LHCN-M2 (cell line): ENCODE measurements at regions not wholly inside any gene's neighbourhood (a gene's known extent, or its start where the extent isn't known, plus 50 kb on each side); places are given as distances from the start of the nearest gene placed in this dataset.
"Not testable (repeated sequence)": the region's sequence is repeated elsewhere in the genome, so short reads cannot be mapped to it uniquely, and the experiment has no call there.

Experiments
- DNase-seq: peaks from one replicate; pipeline ENCODE4 v3.0.0-alpha.2; 2012; ENCODE audit warnings: low read depth

GRCh38 chr1:37317870-37318467, 156.4 kb upstream of the ZC3H12A start:
- DNase-seq: no peak

DNA sequence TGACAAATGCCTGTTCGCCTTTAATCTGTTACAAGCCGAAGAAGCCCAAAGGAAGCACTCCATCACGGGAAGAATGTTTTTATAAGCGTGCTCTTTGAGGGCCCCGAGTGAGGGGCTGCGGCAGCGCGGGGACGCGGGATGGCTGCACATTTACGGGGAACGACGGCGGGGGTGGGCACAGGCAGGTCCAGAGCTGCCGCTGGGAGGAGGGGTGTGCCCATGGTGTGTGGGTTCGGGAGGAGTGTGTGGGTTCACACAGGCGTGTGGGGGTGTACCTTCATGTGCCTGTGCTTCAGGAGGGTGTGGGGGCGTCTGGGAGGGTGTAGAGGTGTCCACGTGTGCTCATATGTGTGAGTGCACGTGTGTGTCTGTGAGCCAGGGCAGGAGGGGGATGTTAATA, 155.9 kb upstream of the ZC3H12A start:
- DNase-seq: no peak

DNA sequence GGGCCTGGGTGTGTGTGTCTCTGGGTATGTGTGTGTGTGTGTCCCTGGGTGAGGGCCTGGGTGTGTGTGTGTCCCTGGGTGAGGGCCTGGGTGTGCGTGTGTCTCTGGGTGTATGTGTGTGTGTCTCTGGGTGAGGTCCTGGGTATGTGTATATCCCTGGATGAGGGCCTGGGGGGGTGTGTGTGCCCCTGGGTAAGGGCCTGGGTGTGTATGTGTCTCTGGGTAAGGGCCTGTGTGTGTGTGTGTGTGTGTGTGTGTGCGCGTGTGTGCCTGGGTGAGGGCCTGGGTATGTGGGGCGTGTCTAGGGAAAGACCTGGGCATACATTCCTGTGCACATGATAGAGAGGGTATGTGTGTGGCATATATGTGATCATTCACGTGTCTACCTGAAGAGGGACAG, 155.1 kb upstream of the ZC3H12A start:
- no peak for DNase-seq

- DNase-seq: peak; percentile 4
These were observed 150.6 kb upstream of the ZC3H12A start for GRCh38 chr1:37323486-37324377.

DNA sequence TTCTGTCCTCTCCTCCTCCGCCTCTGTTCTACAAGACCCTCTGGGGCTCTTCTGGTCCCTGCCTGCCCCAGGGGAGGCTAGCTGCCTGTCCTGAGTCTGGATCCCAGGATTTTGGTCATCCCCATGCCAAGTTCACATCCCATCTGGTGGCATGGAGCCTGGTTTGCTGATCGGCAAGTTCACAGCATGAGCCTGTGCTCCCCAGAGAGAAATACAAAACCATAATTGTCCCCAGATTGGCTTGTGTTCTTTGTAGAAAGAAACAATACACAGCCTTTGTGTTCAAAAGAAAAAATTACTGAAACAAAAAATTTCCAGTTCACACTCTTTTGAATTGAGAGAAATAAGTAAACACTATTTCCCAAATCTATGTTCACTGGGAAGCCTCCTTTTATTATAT, 149.4 kb upstream of the ZC3H12A start:
- no peak for DNase-seq

DNA sequence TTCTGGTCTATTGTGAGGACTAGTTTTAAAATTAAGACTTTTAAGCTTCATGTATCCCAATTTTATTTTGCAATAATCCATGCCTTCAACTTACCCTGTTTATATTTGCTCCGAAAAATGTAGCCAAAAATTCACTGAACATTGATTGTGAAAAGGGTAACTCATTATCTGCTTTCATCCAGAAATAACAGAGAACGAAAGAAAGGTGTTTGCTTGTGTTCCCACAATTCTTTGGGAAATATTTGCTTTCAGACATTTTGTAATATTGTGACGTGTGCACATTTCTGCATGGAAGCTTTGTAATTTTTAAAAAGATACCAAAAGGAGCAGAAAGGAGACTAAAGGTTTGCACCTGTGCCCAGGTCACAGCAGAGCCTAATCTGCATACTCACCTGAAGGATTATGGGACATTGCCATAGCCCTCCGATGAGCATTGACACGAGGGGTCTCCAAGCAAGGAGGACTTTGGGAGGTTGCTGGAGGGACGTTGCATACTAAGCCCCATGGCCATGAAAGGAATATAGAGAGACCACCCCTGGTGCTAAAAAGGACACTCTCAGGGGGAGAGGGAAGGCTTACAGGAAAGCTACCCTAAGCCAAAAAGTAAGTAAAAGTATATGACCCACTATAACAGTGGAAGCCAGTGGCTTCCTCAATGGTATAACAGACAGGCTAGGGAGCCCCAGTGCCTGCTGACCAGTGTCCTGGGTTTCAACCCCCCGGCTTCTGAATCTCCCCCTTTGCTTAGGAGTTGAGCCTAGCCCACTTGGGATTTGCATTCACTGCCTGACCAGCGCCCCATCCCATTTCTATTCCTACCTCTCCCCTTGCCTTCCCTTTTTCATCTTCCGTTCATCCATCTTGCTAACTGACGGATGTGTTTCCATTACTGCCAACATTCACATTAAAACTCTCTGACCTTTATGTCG, 148.6 kb upstream of the ZC3H12A start:
- no peak for DNase-seq

DNA sequence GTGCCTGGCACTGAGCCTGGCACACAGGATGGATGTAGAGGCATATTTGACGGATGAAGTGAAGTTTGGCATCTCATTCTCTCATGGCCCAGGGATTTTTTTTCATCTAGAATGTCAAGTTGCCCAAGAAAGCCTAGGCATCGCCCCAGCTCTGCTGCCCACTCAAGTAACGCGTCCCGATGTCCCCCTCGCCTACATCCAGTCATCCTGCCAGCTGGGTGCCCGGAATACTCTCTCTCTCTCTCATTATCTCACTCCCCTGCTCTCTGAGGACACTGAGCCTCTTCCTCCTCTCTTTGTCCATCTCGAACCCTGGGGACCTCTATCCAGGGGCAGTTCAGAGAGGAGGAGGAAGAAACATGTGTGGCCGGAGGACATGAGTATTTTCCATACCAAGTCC, 142.3 kb upstream of the ZC3H12A start:
- no peak for DNase-seq

DNA sequence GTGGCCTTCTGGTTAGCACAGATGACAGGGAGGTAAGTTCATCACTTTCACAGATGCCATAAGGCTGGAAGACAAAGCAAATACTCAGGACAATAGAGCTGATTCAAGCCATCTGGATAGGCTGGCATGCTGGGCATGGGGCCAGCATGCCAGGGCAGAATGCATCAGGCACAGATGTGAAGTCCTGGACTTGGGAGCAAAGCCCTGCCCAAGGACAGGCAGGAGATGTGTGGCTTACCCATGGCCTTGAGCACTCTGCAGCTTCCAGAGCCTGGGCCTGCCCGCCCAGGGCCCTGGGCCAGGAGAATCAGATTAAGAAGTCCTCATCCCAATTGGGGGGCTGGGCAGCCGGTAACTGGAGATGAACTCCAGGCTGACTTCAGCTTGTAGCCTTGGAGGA, 135.7 kb upstream of the ZC3H12A start:
- DNase-seq: no peak

- DNase-seq: no peak
These were observed 131.6 kb upstream of the ZC3H12A start for GRCh38 chr1:37342736-37343135.

GRCh38 chr1:37347104-37347649, 127.2 kb upstream of the ZC3H12A start:
- no peak for DNase-seq

DNA sequence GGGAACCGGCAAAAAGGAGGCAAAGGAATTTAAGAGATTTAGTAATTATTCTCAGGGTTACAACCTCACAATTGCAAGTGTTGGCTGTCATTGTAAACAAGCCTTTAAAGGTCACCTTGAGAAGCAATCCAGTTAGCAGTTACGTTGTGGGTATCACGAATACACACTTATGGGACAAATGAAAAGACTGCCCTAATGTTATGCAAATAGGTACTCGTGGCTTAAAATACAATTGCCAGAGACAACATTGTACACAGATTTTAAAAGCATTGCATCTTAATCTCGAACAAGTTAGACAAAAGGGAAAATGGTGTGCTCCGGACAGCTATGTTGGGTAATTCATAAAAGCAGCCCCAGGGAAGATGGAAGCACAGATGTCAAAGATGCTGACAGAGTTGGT, 120.5 kb upstream of the ZC3H12A start:
- DNase-seq: no peak

DNA sequence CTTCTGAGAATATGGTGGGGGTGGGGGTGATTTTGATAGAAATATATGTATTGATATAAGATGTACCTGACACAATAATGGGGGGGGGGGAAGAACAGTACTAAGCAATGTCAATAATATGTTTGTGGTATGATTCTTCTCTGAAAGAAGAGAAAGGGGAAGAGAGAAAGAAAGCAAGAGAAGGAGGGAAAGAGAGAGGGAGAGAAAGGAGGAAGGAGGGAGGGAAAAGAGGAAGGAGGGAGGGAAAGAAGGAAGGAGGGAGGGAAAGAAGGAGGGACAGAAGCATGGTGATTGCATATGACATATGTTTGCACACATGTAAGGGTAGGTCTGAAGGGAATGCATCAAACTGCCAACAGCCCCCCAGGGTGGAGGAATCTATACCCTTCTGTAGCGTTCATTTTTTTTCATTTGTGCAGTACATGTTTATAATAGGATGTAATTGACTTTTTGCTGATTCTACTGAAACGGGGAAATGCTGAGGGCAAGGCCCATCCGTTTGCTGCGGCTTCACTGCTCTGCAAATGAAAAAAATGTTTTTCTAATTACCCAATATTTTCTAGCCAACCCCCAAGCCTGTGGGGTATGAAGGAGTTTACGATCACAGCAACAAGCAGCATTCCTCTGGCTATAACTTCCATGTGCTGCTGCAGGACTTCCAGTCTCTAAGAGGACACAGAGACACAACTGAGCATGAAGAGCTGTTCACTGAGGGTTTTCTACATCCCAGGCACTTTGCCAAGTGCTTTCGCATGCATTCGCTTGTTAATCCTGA, 119.3 kb upstream of the ZC3H12A start:
- DNase-seq: no peak

- DNase-seq: no peak
These were observed 115.4 kb upstream of the ZC3H12A start for GRCh38 chr1:37358992-37359391.

DNA sequence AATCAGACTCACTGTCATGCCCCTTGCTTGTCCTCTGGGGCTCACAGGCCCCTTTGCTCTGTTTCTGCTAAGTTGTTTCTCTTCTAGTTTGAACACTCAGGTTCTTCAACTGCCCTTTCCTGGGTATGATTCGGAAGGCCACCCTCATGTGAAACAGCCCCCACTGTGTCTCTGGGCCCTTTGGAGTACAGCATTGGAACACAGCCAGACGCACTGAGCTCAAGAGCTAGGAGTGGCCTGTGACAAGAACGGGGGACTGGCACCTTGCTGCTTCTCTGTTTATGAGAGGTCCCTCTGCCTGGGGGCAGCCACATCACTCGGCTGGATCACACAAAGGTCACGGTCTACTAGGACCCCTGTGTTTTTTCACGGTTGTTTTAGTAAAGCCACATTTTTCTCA, 114.4 kb upstream of the ZC3H12A start:
- DNase-seq: no peak

GRCh38 chr1:37362594-37363385, 111.6 kb upstream of the ZC3H12A start:
- DNase-seq: no peak

DNA sequence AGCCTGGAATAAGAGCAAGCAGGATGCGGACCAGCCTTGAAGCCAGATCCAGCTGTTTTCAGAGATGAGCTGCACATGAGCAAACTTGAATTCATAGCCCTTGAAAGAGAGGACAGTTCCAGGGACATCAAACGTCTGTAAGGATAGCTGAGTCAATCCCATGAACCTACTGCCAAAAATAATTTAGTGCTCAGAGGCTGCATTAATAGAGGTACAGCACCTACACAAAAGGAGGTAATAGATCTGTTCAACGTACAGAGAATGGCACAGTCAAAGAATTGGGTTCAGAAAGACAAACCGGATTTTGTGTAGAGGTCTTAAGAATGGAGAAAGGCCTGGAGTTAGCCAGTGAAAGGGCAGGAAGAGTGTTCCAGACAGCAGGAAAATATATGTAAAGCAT, 110.8 kb upstream of the ZC3H12A start:
- no peak for DNase-seq

DNA sequence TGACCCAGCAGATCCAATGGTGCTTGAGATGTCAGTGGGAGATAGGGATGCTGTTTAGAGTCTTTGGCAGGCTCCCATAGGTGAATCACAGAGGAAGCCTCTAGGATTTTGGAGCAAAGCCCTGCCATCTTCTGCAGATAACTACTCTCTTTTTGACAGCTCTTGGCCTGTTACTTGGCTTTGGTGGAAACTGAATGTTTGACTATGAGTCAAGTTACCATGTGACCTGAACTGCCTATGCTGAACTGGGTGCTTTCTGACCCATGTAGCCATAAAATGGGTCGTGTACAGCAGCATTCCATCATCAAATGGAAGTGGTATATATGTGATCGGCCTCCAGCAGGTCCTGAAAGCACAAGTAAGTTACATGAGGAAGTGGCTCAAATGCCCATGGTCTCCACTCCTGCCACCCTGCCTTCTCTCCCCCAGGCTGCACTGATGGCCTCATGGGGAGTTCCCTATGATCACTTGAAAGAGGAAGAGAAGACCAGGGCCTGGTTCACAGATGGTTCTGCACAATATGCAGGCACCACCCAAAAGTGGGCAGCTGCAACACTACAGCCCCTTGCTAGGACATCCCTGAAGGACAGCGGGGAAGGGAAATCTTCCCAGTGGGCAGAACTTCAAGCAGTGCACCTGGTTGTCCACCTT, 105.6 kb upstream of the ZC3H12A start:
- DNase-seq: not testable (repeated sequence)

GRCh38 chr1:37372302-37372701, 102.1 kb upstream of the ZC3H12A start:
- no peak for DNase-seq

GRCh38 chr1:37372711-37373110, 101.7 kb upstream of the ZC3H12A start:
- DNase-seq: no peak

GRCh38 chr1:37373413-37373812, 101.0 kb upstream of the ZC3H12A start:
- no peak for DNase-seq
